Pancreas (tissue), 10 donors: ENCODE measurements at regions not wholly inside any gene's neighbourhood (a gene's known extent, or its start where the extent isn't known, plus 50 kb on each side); places are given as distances from the start of the nearest gene placed in this dataset.

Experiments
- ATAC-seq, 4 donors: fragments of 200-7000 bp; cut with Tn5 transposase; one replicate each; pipeline versions ENCODE4 v1.8.0 to v1.9.1; 2020; ENCODE audit warnings: mild to moderate bottlenecking in 4 of 4, moderate library complexity in 4 of 4
- DNase-seq, 6 donors: peaks; one replicate each; pipeline ENCODE4 v3.0.0-alpha.2; 2020
- FAIRE-seq: peaks from 2 replicates; lab custom pipeline; 2012; peaks lifted over from hg19 to GRCh38; lab: Jason Lieb, UNC
- H3K27ac ChIP-seq, 4 donors: fragments of 200-600 bp; sonication (generic); 1 replicate in 3 of 4; 2 replicates in 1 of 4; pipeline versions ENCODE4 v1.5.0 to v1.8.0; 2020
- H3K27me3 ChIP-seq, 4 donors: fragments of 200-600 bp; one replicate each; pipeline ENCODE4 v1.8.0; 2021
- H3K36me3 ChIP-seq, 3 donors: fragments of 200-600 bp; sonication (generic) in 1 of 3; one replicate each; pipeline versions ENCODE4 v1.5.0 to v1.8.0; 2020 to 2021
- H3K4me1 ChIP-seq, 3 donors: fragments of 200-600 bp; one replicate each; pipeline ENCODE4 v1.8.0; 2021
- H3K4me3 ChIP-seq, 4 donors: fragments of 200-600 bp; sonication (generic) in 2 of 4; one replicate each; pipeline versions ENCODE4 v1.5.0 to v1.8.0; 2020 to 2021
- H3K9me3 ChIP-seq, 4 donors: fragments of 200-600 bp; one replicate each; pipeline ENCODE4 v1.8.0; 2021
- WGBS, 2 donors: extraction: QIAGEN DNeasy Blood & Tissue Kit; methylation state at CpG; one replicate each; pipeline ENCODE4 v1.1.7; 2013; 5-methylcytosine and 5-hydroxymethylcytosine counted together
- intact Hi-C, 3 donors: fragments of 100-400 bp; cut with DNase I; formaldehyde crosslinking; loops; one replicate each; pipeline versions ENCODE4 v1.11.1 to v1.14.2; 2022
- TF ChIP-seq, protein P1 (sequence below), 4 donors: fragments of 200-600 bp; sonication (generic) in 3 of 4; IDR thresholded peaks; one replicate each; pipeline versions ENCODE4 v1.5.0 to v1.8.0; 2021; ENCODE audit warnings: antibody characterized with exemption in 4 of 4
- donor health status: healthy with polysubstance abuse.
- donor health status: DM: no; HTN: no; CAD: no; lungs with moderate emphysema.
- donor health status: DM: no; HTN: no; CAD: no.
- donor health status: control.
- donor health status: control.
- donor health status: Bipolar disorder and iron deficiency.
- donor health status: DM: yes; HTN: yes; CAD: no.
- donor health status: DM: no; HTN: no; CAD: no.
- donor health status: DM: no; HTN: no; CAD: no.
- donor health status: DM: yes; HTN: yes; CAD: no.

DNA sequence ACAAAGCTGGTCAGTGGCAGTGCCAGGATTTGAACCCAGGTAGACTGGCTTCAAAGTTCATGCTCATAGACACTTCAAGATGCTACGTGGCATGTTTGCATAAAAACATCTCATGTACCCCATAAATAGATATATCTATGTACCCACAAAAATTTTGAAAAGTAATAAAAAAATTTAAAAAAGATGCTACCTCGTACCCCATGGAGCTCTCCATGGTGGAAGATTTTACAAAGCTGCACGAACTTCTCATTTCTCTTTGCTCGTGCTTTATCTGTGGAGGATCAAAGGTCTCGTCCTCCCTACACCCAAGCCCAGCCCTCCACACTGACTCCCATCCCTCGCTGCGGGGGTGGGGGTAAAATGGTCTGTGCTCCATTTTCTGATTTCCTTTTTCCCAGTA lies 135.5 kb downstream of the HAPSTR1 start:
- 44 to 50% methylated on average over 7 of the region's 7 CpGs for WGBS, 2 donors
- Histone ChIP-seq H3K27me3 (no peaks in the 10 kb centered on the region), H3K9me3 (no peaks in the 10 kb centered on the region), H3K36me3 (no peaks in the 10 kb centered on the region), H3K4me3 (no peak overlapping the region), H3K27ac (no peak overlapping the region), H3K4me1 (no peaks in the 10 kb centered on the region)
- ATAC-seq (no peak), DNase-seq (no peak), FAIRE-seq (no peak)
- intact Hi-C loops, result no loop called here
- TF ChIP-seq, protein P1, sequence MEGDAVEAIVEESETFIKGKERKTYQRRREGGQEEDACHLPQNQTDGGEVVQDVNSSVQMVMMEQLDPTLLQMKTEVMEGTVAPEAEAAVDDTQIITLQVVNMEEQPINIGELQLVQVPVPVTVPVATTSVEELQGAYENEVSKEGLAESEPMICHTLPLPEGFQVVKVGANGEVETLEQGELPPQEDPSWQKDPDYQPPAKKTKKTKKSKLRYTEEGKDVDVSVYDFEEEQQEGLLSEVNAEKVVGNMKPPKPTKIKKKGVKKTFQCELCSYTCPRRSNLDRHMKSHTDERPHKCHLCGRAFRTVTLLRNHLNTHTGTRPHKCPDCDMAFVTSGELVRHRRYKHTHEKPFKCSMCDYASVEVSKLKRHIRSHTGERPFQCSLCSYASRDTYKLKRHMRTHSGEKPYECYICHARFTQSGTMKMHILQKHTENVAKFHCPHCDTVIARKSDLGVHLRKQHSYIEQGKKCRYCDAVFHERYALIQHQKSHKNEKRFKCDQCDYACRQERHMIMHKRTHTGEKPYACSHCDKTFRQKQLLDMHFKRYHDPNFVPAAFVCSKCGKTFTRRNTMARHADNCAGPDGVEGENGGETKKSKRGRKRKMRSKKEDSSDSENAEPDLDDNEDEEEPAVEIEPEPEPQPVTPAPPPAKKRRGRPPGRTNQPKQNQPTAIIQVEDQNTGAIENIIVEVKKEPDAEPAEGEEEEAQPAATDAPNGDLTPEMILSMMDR (IDR thresholded peaks at IDR 0.05), result no peak

DNA sequence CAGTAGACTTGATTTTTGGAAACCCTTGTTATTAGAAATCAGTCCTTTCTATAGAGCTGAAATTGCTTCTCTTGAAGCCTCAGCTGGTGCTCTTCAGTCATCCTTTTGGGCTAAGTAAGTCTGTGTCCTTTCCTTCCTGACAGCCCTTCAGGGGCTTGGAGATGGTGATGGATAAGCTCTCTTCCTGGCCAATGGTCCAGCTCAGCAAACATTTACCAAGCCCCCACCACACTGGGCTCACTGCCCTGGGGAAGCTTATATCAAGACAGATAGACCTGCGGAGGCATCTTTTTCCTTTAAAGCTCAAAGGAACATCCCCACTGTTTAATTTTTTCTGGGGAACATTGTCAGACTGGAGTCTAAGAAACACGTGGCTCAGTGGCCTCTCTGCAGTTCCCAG lies 139.6 kb downstream of the HAPSTR1 start:
- intact Hi-C loops, result no loop called here
- FAIRE-seq, result no peak

DNA sequence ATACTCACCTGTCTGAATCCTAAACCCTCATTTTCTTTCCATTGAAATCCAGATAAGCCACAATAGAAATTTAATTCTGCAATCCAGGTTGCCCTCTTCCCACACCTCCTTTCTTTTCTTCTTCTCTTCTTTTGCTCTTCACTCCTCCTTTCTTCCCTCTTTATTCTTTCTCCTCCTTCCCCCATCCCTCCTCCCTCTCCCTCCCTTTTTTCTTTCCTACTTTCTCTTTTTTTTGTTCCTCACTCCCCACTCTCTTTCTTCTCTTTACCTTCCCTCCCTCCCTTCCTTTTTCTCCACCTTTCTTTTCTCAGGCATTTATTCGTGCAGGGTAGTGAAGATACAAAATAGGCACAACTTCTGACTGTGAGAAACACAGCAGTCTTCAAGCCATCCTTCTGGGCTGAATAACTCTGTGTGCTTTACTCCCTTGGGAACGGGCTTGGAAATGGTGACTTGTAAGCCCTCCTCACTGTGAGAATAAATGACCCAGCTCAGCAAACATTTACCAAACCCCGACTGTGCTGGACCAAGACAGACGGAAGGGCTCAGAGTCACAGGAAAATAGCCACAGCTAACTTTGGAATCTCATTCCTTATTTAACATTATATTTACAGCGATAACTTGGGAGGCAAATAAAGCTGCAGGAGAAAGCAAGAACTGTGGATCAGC lies 140.8 kb downstream of the HAPSTR1 start:
- WGBS, 2 donors, result 25 to 36% methylated on average over 5 of the region's 5 CpGs
- Histone ChIP-seq H3K27me3 (no peaks in the 10 kb centered on the region), H3K4me3 (no peak overlapping the region), H3K36me3 (no peaks in the 10 kb centered on the region), H3K9me3 (no peaks in the 10 kb centered on the region), H3K27ac (no peak overlapping the region), H3K4me1 (no peaks in the 10 kb centered on the region)
- TF ChIP-seq, protein P1 (IDR thresholded peaks at IDR 0.05), result no peak
- intact Hi-C loops, result no loop called here
- no peak for DNase-seq
- FAIRE-seq, result no peak
- ATAC-seq, result no peak

More for the DNA sequence above, 139.6 kb downstream of the HAPSTR1 start:
- DNase-seq (no peak), ATAC-seq (no peak)
- TF ChIP-seq, protein P1 (IDR thresholded peaks at IDR 0.05), result no peak
- no peaks in the 10 kb centered on the region for H3K4me1 ChIP-seq
- no peak overlapping the region for H3K27ac ChIP-seq
- no peaks in the 10 kb centered on the region for H3K9me3 ChIP-seq
- no peaks in the 10 kb centered on the region for H3K36me3 ChIP-seq
- 31 to 38% methylated on average over 2 of the region's 2 CpGs for WGBS, 2 donors
- H3K27me3 ChIP-seq, result no peaks in the 10 kb centered on the region
- no peak overlapping the region for H3K4me3 ChIP-seq

DNA sequence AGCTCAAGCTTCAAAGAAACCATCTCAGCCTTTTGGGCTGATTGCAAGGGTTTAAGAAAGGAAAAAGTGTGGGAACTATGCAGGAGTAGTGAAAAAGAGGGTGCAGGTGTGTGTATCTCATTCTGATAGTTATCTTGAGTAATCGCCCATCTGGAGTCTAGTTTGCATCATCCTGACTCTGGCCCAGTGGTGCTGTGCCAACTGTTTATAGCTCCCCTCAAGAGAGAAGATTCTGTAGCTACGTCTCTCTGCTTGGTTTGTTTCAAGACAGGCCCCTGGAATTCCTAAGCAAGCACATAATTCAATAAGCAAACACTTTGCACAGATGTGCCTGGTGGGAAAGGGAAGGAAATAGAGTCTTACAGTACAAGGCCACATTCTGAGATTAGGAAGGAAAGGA lies 144.4 kb downstream of the HAPSTR1 start:
- H3K36me3 ChIP-seq, result no peaks in the 10 kb centered on the region
- ATAC-seq (no peak), FAIRE-seq (no peak), DNase-seq (no peak)
- WGBS, 2 donors, result 67 to 74% methylated on average over 2 of the region's 2 CpGs
- H3K4me1 ChIP-seq, result no peaks in the 10 kb centered on the region
- H3K27ac ChIP-seq, result no peak overlapping the region
- intact Hi-C loops, result no loop called here
- H3K27me3 ChIP-seq, result no peaks in the 10 kb centered on the region
- TF ChIP-seq, protein P1 (IDR thresholded peaks at IDR 0.05), result no peak
- H3K9me3 ChIP-seq, result no peaks in the 10 kb centered on the region
- H3K4me3 ChIP-seq, result no peak overlapping the region

DNA sequence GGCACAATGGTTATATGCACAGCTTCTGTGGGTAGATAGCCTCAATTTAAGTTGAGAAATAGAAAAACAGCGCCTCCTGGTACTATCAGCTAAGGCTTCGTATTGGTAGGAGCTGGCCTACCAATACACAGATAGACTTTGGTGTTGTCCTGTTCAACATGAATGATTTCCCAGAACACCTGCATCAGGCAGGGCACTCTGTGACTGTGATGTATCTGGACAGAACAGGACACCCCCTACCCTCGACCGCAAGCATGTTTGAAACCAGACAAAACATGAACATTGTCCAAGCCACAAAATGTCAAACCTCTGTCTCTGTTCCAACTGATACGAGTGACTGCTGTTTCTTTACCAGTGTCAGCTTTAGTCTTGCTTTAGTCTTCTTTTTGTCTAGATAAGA lies 144.9 kb downstream of the HAPSTR1 start:
- no peak for ATAC-seq
- 78 to 92% methylated on average over 5 of the region's 5 CpGs for WGBS, 2 donors
- Histone ChIP-seq H3K4me3 (no peak overlapping the region), H3K27me3 (no peaks in the 10 kb centered on the region), H3K4me1 (no peaks in the 10 kb centered on the region), H3K36me3 (no peaks in the 10 kb centered on the region), H3K9me3 (no peaks in the 10 kb centered on the region), H3K27ac (no peak overlapping the region)
- intact Hi-C loops, result no loop called here
- DNase-seq, result no peak
- TF ChIP-seq, protein P1 (IDR thresholded peaks at IDR 0.05), result no peak
- FAIRE-seq, result no peak
